NCI-H2196 (cell line): ENCODE measurements at regions not wholly inside any gene's neighbourhood (a gene's known extent, or its start where the extent isn't known, plus 50 kb on each side); places are given as distances from the start of the nearest gene placed in this dataset.

Experiments used
- DNase-seq: peaks from one replicate; lab custom pipeline; 2025; ENCODE audit not compliant: unreplicated experiment; lab: John Stamatoyannopoulos, UW

DNA sequence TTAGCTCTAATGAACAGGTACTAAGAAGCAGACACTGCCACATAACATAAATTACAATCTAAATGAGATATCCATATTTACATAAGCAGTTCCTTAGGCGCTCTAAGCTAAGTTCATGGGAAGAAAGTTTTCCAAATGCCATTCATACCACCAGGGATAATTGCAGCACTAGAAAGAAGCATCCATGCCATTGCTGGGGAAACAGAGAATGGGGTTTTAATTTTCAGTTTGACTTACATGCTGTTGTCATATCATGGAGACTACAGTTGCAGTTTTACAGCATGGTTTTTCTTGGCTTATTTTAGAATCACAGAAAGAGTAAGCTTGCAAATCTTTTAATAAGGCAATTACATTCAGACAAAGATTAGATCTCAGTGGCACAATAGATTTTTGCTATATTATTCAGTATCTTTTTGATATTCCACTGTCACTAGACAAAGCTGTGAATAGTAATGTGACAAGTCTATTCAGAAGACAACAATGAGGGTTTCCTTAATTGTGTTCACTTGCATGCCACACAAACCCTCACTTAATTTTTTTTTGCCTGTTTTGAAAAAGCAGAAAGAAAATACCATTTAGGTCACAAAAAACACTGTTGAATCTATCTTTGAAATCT, 108.4 kb upstream of the ELAVL2 start:
- no peak for DNase-seq

DNA sequence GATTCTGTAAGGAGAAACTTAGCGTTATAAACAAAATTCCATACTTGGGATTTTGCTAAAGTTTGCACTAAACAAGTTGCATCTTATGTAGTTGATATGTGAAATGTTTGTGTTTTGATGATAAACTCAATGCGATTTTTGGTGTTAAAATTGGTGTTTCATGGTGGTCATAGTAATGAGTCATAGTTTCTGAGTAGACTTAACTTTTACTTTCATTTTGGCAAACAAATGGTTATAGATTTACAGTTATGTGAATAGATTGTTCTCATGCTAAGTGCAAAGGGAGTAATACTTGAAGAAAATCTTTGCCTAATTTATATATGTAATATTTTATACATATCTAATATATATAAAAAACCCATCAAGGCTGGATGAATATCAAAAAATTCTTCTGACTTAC, 107.3 kb upstream of the ELAVL2 start:
- no peak for DNase-seq

DNA sequence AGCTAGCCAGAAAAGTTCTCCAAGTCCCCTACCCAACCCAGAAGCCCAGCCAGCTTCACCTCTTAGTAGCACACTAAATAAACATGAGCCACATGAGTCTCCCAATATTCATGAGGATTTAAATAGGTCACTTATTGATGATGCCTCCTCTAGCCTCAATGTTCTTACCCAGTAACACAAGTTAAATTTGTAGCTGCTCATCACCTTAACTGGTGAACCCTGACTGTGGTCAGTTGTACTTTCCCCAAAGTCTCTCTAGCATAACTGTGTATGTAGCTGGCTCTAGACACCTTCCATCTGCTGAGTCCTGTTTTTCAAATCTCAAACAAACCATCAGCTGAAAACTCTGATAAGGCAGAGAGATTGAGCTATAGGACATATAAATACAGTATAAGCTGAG, 100.3 kb upstream of the ELAVL2 start:
- DNase-seq, result no peak

DNA sequence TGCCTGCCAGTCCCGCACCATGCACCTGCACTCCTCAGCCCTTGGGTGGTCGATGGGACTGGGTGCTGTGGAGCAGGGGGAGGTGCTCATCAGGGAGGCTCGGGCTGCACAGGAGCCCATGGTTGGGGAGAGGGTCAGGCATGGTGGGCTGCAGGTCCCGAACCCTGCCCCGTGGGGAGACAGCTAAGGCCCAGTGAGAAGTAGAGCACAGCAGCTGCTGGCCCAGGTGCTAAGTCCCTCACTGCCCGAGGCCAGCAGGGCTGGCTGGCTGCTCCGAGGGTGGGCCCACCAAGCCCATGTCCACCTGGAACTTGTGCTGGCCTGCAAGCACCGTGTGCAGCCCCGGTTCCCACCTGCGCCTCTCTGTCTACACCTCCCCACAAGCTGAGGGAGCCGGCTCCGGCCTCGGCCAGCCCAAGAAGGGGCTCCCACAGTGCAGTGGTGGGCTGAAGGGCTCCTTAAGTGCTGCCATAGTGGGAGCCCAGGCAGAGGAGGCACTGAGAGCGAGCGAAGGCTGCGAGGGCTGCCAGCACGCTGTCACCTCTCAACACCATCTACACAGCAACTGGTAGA, 88.5 kb upstream of the ELAVL2 start:
- no peak for DNase-seq

DNA sequence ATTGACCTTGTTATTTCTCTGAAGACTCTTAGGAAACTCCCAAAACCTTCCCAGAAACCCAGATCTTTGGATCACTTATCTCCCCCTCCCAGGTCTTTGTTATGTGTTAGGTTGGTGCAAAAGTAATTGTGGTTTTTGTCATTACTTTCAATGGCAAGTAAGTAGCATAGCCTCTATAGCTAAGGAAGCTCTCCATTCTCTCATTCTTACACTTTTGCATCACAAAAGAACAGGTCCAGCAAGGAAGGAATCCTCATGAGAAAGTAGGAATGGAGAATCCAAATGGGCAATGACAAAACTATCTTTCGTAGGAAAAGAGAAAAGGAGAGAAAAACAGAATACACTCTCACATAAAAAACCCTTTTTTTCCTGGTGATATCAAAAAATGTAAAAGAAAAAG, 81.3 kb upstream of the ELAVL2 start:
- no peak for DNase-seq

DNA sequence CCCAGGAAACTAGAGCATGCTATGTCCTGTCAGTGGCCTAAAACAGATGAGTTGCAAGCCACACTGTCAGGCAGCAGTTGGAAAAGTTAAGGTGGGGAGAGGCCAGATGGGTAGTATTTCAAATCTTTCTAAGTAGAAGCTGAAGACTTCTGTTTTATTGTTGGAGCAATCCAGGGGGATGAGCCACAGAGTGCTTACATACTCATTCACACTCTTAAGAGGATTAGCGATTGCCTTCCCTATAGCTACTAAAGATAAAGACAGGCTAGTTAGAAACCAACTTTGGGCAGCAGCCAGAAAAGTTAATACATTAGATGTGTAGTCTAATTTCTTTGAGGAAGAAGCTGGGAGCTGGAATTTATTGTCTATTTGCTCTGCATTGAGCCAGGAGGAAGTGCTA, 61.7 kb upstream of the ELAVL2 start:
- DNase-seq, result no peak
